ENCODE measurements at regions not wholly inside any gene's neighbourhood (a gene's known extent, or its start where the extent isn't known, plus 50 kb on each side); places are given as distances from the start of the nearest gene placed in this dataset.

GRCh38 chr1:80540149-80540548 is 1260.6 kb upstream of the ADGRL2 start:
- TF ChIP-seq CTCF (IDR thresholded peaks at IDR 0.05): no peak
- TF ChIP-seq ZFX (IDR thresholded peaks at IDR 0.05; ENCODE audit: borderline replicate concordance): no peak
